Naive thymus-derived CD4-positive, alpha-beta T cell (primary cell): ENCODE measurements at regions not wholly inside any gene's neighbourhood (a gene's known extent, or its start where the extent isn't known, plus 50 kb on each side); places are given as distances from the start of the nearest gene placed in this dataset.

Source experiments
- microRNA-seq: library from miRNA; unstranded; fragments of <30 nt; microRNA quantifications from one replicate; pipeline ENCODE4 v1.2.0, GENCODE V29; 2022; ENCODE audit warnings: borderline microRNAs expressed

Small RNA genes in the stretch of these regions (microRNA-seq; reads per million reads assigned to microRNA genes)
- 2,703 reads per million, percentile 90 among the genes with 10 or more reads in this experiment for gene MIR221
- gene MIR222: 1,241 reads per million, percentile 83 among the genes with 10 or more reads in this experiment
